ENCODE measurements at regions not wholly inside any gene's neighbourhood (a gene's known extent, or its start where the extent isn't known, plus 50 kb on each side); places are given as distances from the start of the nearest gene placed in this dataset.

GRCh38 chr2:83420993-83421392 is 1038.1 kb downstream of the SUCLG1 start:
- TF ChIP-seq CTCF (conservative IDR thresholded peaks at IDR 0.05; ENCODE audit: low read depth, low read length) (no peak), EZH2 (IDR thresholded peaks at IDR 0.05; ENCODE audit: borderline replicate concordance, low read depth, low read length, poor library complexity, severe bottlenecking) (no peak)

Measured in A673 (cell line).